Endodermal cell (in vitro differentiated cells): ENCODE measurements at regions not wholly inside any gene's neighbourhood (a gene's known extent, or its start where the extent isn't known, plus 50 kb on each side); places are given as distances from the start of the nearest gene placed in this dataset.

ENCODE experiments used
- DNase-seq: peaks from one replicate; pipeline ENCODE4 v3.0.0-alpha.2; 2017
- H3K27ac ChIP-seq: 2 replicates; pipeline ENCODE4 v1.5.1; 2013; ENCODE audit warnings: mild to moderate bottlenecking, low read depth, low read length, moderate library complexity
- H3K27me3 ChIP-seq: 2 replicates; pipeline ENCODE4 v1.6.1; 2013; ENCODE audit warnings: mild to moderate bottlenecking, low read length, moderate library complexity; ENCODE audit not compliant: insufficient read depth, control insufficient read depth, poor library complexity, severe bottlenecking
- H3K36me3 ChIP-seq: 2 replicates; pipeline ENCODE4 v1.7.0; 2013; ENCODE audit warnings: mild to moderate bottlenecking, low read length, moderate library complexity; ENCODE audit not compliant: control insufficient read depth, insufficient read depth
- H3K4me1 ChIP-seq: one replicate; pipeline ENCODE4 v1.7.0; 2013; ENCODE audit warnings: low read length; ENCODE audit not compliant: control insufficient read depth, insufficient read depth
- H3K4me3 ChIP-seq: 2 replicates; pipeline ENCODE4 v1.5.1; 2013; ENCODE audit warnings: mild to moderate bottlenecking, low read length, moderate library complexity
- H3K9ac ChIP-seq: 2 replicates; pipeline ENCODE4 v1.6.1; 2013; ENCODE audit warnings: mild to moderate bottlenecking, low read length, moderate library complexity; ENCODE audit not compliant: poor library complexity, severe bottlenecking; ENCODE audit errors: extremely low read depth
- H3K9me3 ChIP-seq: 2 replicates; pipeline ENCODE4 v1.6.1; 2013; ENCODE audit warnings: mild to moderate bottlenecking, low read length, moderate library complexity; ENCODE audit not compliant: control insufficient read depth
- H3K27ac Mint-ChIP-seq: 2 replicates; pipeline ENCODE4 v1.8.0; 2020; ENCODE audit warnings: mixed read lengths
- H3K27me3 Mint-ChIP-seq: 2 replicates; pipeline ENCODE4 v1.8.0; 2021; ENCODE audit warnings: mild to moderate bottlenecking, mixed read lengths; ENCODE audit not compliant: insufficient read depth
- H3K36me3 Mint-ChIP-seq: 2 replicates; pipeline ENCODE4 v1.8.0; 2020; ENCODE audit warnings: low read depth, mixed read lengths
- H3K4me1 Mint-ChIP-seq: 2 replicates; pipeline ENCODE4 v1.8.0; 2020; ENCODE audit warnings: mixed read lengths
- H3K4me3 Mint-ChIP-seq: 2 replicates; pipeline ENCODE4 v1.8.0; 2020; ENCODE audit warnings: mild to moderate bottlenecking, moderate library complexity, mixed read lengths
- H3K9me3 Mint-ChIP-seq: 2 replicates; pipeline ENCODE4 v1.8.0; 2020; ENCODE audit warnings: mild to moderate bottlenecking, mixed read lengths
- WGBS, 2 experiments: methylation state at CpG; one replicate each; pipeline versions ENCODE4 v1.1.5 to v1.1.7; 2013; ENCODE audit warnings: missing lambda C conversion rate in 2 of 2, mixed read lengths in 1 of 2; ENCODE audit not compliant: insufficient coverage in 1 of 2, insufficient read length in 1 of 2; 5-methylcytosine and 5-hydroxymethylcytosine counted together
- TF ChIP-seq, protein P1 (sequence below): fragments of 200-600 bp; sonication (generic); conservative IDR thresholded peaks from 2 replicates; pipeline ENCODE4 v1.5.0; 2021; ENCODE audit warnings: antibody characterized with exemption, mild to moderate bottlenecking

DNA sequence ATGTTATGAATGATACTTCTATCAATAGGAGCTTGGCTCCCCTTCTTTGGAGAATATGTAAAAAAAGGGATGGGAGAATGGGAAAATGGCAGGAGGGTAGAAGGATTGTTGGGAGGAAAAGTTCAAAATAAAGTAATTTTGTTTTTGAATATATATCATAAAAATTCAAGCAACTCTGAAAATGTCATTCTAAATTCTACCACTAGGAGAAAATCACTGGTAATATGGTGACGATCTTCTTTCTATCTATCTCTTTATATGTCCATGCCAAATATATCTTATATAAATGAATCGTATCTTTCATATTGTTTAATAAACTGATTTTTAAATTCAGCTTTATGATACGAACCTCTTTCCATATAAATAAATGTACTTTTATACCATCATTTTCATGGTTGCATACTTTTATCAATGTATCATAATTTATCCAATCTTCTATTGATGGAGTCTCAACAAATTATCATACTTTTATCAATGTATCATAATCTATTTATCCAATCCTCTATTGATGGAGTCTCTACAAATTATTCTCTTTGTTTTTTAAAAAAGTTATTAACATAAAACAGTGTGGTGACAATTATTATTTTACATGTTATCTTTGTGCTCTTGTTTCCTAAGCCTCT lies 73.7 kb upstream of the MARK1 start:
- Histone ChIP-seq H3K27ac (no peak overlapping the region), H3K9ac (no peak overlapping the region), H3K4me3 (no peak overlapping the region), H3K27me3 (no peaks in the 10 kb centered on the region), H3K9me3 (no peaks in the 10 kb centered on the region), H3K4me1 (no peaks in the 10 kb centered on the region), H3K36me3 (no peaks in the 10 kb centered on the region)
- TF ChIP-seq, protein P1, sequence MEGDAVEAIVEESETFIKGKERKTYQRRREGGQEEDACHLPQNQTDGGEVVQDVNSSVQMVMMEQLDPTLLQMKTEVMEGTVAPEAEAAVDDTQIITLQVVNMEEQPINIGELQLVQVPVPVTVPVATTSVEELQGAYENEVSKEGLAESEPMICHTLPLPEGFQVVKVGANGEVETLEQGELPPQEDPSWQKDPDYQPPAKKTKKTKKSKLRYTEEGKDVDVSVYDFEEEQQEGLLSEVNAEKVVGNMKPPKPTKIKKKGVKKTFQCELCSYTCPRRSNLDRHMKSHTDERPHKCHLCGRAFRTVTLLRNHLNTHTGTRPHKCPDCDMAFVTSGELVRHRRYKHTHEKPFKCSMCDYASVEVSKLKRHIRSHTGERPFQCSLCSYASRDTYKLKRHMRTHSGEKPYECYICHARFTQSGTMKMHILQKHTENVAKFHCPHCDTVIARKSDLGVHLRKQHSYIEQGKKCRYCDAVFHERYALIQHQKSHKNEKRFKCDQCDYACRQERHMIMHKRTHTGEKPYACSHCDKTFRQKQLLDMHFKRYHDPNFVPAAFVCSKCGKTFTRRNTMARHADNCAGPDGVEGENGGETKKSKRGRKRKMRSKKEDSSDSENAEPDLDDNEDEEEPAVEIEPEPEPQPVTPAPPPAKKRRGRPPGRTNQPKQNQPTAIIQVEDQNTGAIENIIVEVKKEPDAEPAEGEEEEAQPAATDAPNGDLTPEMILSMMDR, result peak; percentile 65
- H3K27ac Mint-ChIP-seq, result no peak overlapping the region
- 88 to 100% methylated on average over 1 to 2 of the region's 3 CpGs for WGBS, 2 experiments
- no peak overlapping the region for H3K4me3 Mint-ChIP-seq
- H3K9me3 Mint-ChIP-seq, result no peaks in the 10 kb centered on the region
- peaks cover 14% of the 10 kb centered on the region for H3K4me1 Mint-ChIP-seq
- DNase-seq, result no peak
- H3K27me3 Mint-ChIP-seq, result no peaks in the 10 kb centered on the region
- no peaks in the 10 kb centered on the region for H3K36me3 Mint-ChIP-seq

DNA sequence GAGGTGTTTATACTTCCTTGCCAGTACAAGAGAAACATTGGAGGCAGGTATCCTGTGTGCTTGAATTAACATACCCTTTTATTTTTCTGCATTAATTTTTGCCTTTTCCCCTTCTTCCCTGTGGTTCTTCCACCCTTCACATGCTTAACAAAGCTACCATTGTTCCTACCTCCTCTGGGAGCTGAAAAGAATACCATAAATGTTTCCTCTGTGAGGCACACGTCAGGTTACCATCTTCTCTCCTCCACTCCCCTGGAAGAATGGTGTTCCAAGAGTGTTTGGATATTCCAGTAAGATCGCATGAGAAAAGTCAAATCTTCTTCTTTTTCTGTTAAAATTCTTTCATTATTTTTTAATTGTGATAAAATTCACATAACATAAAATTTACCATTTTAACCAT lies 74.6 kb upstream of the MARK1 start:
- no peak overlapping the region for H3K27ac ChIP-seq
- H3K9ac ChIP-seq, result no peak overlapping the region
- H3K4me1 ChIP-seq, result no peaks in the 10 kb centered on the region
- H3K36me3 Mint-ChIP-seq, result no peaks in the 10 kb centered on the region
- peaks cover 18% of the 10 kb centered on the region for H3K4me1 Mint-ChIP-seq
- no peak overlapping the region for H3K27ac Mint-ChIP-seq
- DNase-seq, result no peak
- H3K9me3 ChIP-seq, result no peaks in the 10 kb centered on the region
- H3K4me3 ChIP-seq, result no peak overlapping the region
- no peaks in the 10 kb centered on the region for H3K27me3 ChIP-seq
- no peaks in the 10 kb centered on the region for H3K36me3 ChIP-seq
- no peaks in the 10 kb centered on the region for H3K27me3 Mint-ChIP-seq
- no peaks in the 10 kb centered on the region for H3K9me3 Mint-ChIP-seq
- H3K4me3 Mint-ChIP-seq, result no peak overlapping the region
- WGBS, 2 experiments, result 97% methylated on average over 2 of the region's 2 CpGs; no CpG with 5 or more reads in 1 of the 2 experiments
- TF ChIP-seq, protein P1, result no peak

DNA sequence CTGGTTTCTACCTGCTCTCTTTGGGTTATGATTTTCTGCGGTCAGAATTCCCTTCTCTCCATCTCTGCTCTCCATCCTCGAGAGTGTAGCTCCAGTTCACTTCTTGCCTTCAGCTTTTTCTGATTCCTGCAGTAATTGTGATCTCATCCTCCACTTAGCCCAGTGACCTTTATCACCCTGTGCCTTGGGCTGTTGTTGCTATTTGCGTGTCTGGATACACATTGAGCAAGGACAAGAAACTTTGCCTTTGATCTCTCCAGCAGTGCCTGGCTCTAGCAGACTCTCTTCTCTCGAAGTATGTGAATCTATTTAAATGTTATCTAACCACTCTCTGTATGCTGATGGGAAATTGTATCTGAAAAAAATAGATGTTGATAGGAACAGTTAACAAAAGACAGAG lies 76.4 kb upstream of the MARK1 start:
- no peak overlapping the region for H3K4me3 ChIP-seq
- no peak overlapping the region for H3K4me3 Mint-ChIP-seq
- H3K27ac Mint-ChIP-seq, result no peak overlapping the region
- H3K27me3 ChIP-seq, result no peaks in the 10 kb centered on the region
- H3K27ac ChIP-seq, result no peak overlapping the region
- H3K9ac ChIP-seq, result no peak overlapping the region
- H3K36me3 Mint-ChIP-seq, result no peaks in the 10 kb centered on the region
- H3K36me3 ChIP-seq, result no peaks in the 10 kb centered on the region
- TF ChIP-seq, protein P1, result no peak
- H3K9me3 Mint-ChIP-seq, result no peaks in the 10 kb centered on the region
- no peaks in the 10 kb centered on the region for H3K9me3 ChIP-seq
- H3K27me3 Mint-ChIP-seq, result no peaks in the 10 kb centered on the region
- H3K4me1 ChIP-seq, result no peaks in the 10 kb centered on the region
- 73 to 91% methylated on average over 2 to 4 of the region's 4 CpGs for WGBS, 2 experiments
- H3K4me1 Mint-ChIP-seq, result peaks cover 21% of the 10 kb centered on the region
- DNase-seq, result peak; percentile 59
